ENCODE measurements at regions not wholly inside any gene's neighbourhood (a gene's known extent, or its start where the extent isn't known, plus 50 kb on each side); places are given as distances from the start of the nearest gene placed in this dataset.

DNA sequence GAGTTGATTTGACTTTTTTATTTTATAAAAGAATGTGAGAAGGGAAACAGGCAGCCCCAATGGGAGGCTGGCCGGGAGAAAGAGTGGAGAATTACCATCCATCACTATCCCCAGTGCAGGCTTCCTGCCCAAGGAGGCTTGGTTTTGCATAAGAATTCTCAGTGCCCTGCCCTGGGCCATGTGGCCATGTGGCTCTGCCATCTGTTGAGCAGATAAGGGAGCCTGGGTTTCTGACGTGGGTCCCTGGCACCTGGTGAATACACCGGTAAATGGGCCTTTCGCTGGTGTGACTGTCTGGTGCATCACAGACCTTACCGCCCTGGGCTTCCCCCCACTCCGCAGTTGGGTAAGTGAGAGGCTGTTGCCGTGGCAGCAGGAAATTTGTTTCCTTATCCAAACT is 54.5 kb upstream of the TMEM163 start:
- no peak overlapping the region for H4K91ac ChIP-seq (ENCODE audit: insufficient read depth, low read depth, low read length)
- dilution Hi-C loops (cut with HindIII; ENCODE audit: low sequenced_read_pairs, unreplicated experiment), result no loop called here
- H3K4ac ChIP-seq (ENCODE audit: low read depth, low read length), result no peak overlapping the region
- ChIA-PET POLR2A (ENCODE audit: unreplicated experiment) (no interaction called here), CTCF (no interaction called here)
- in situ Hi-C loops (cut with MboI; ENCODE audit: low sequenced_read_pairs), result no loop called here
- ATAC-seq (ENCODE audit: low read depth) (no peak), DNase-seq (no peak)
- no peak overlapping the region for H3K14ac ChIP-seq (replicated peaks; ENCODE audit: low read depth, low read length)
- TF ChIP-seq, protein P1, sequence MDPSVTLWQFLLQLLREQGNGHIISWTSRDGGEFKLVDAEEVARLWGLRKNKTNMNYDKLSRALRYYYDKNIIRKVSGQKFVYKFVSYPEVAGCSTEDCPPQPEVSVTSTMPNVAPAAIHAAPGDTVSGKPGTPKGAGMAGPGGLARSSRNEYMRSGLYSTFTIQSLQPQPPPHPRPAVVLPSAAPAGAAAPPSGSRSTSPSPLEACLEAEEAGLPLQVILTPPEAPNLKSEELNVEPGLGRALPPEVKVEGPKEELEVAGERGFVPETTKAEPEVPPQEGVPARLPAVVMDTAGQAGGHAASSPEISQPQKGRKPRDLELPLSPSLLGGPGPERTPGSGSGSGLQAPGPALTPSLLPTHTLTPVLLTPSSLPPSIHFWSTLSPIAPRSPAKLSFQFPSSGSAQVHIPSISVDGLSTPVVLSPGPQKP (IDR thresholded peaks at IDR 0.05; ENCODE audit: borderline replicate concordance, low read depth, low read length), result no peak
- TF ChIP-seq CEBPB (IDR thresholded peaks at IDR 0.05; ENCODE audit: low read depth, low read length) (no peak), MAFK (IDR thresholded peaks at IDR 0.05; ENCODE audit: low read depth, low read length) (no peak), POLR2A (IDR thresholded peaks at IDR 0.05; ENCODE audit: low read depth, low read length) (no peak), SMC3 (IDR thresholded peaks at IDR 0.05; ENCODE audit: low read depth, low read length) (no peak)
- TF ChIP-seq, protein P2, sequence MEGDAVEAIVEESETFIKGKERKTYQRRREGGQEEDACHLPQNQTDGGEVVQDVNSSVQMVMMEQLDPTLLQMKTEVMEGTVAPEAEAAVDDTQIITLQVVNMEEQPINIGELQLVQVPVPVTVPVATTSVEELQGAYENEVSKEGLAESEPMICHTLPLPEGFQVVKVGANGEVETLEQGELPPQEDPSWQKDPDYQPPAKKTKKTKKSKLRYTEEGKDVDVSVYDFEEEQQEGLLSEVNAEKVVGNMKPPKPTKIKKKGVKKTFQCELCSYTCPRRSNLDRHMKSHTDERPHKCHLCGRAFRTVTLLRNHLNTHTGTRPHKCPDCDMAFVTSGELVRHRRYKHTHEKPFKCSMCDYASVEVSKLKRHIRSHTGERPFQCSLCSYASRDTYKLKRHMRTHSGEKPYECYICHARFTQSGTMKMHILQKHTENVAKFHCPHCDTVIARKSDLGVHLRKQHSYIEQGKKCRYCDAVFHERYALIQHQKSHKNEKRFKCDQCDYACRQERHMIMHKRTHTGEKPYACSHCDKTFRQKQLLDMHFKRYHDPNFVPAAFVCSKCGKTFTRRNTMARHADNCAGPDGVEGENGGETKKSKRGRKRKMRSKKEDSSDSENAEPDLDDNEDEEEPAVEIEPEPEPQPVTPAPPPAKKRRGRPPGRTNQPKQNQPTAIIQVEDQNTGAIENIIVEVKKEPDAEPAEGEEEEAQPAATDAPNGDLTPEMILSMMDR (conservative IDR thresholded peaks at IDR 0.05; ENCODE audit: low read depth, low read length), result no peak
- TF ChIP-seq, protein P3, sequence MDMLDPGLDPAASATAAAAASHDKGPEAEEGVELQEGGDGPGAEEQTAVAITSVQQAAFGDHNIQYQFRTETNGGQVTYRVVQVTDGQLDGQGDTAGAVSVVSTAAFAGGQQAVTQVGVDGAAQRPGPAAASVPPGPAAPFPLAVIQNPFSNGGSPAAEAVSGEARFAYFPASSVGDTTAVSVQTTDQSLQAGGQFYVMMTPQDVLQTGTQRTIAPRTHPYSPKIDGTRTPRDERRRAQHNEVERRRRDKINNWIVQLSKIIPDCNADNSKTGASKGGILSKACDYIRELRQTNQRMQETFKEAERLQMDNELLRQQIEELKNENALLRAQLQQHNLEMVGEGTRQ (IDR thresholded peaks at IDR 0.05; ENCODE audit: low read depth, low read length), result no peak
- H4K8ac ChIP-seq (ENCODE audit: low read depth in 2 of 2, low read length in 2 of 2), result no peak overlapping the region
- H3K4me3 ChIP-seq (ENCODE audit: insufficient read depth, low read depth, low read length), result no peak overlapping the region
- H3K56ac ChIP-seq (ENCODE audit: extremely low read depth, insufficient read depth, low read length), result no peak overlapping the region
- H3K9me1 ChIP-seq (ENCODE audit: insufficient read depth, low read length), result no peaks in the 10 kb centered on the region
- H3K9me3 ChIP-seq (ENCODE audit: control insufficient read depth, insufficient read depth, low read length), result no peaks in the 10 kb centered on the region
- H3K27ac ChIP-seq (ENCODE audit: insufficient read depth, low read length), result no peak overlapping the region
- no peaks in the 10 kb centered on the region for H3K27me3 ChIP-seq (ENCODE audit: control insufficient read depth, insufficient read depth, low read length)
- no peak overlapping the region for H2AK9ac ChIP-seq (replicated peaks; ENCODE audit: low read depth, low read length, poor library complexity)
- no TSS peak for BruUV-seq (replicated peaks)
- no peak overlapping the region for H4K5ac ChIP-seq (ENCODE audit: low read depth, low read length)
- H4K20me1 ChIP-seq (ENCODE audit: insufficient read depth, low read length), result no peaks in the 10 kb centered on the region
- no peak overlapping the region for H3K9ac ChIP-seq (ENCODE audit: low read depth, low read length)
- H3K23ac ChIP-seq (ENCODE audit: low read depth, low read length), result no peak overlapping the region
- intact Hi-C loops (cut with micrococcal nuclease), result no loop called here
- no peak overlapping the region for H2BK20ac ChIP-seq (ENCODE audit: low read depth, low read length)
- no peak overlapping the region for H2BK120ac ChIP-seq (ENCODE audit: low read depth, low read length)
- WGBS, 2 experiments (ENCODE audit: extremely low coverage in 2 of 2, insufficient read length in 1 of 2), result no CpG with 5 or more reads among the region's 7 CpGs
- H3K79me1 ChIP-seq (ENCODE audit: low read depth in 1 of 2, low read length in 2 of 2), result no peaks in the 10 kb centered on the region
- no peaks in the 10 kb centered on the region for H3K36me3 ChIP-seq (ENCODE audit: control insufficient read depth, insufficient read depth, low read length)
- no peak overlapping the region for H3K4me2 ChIP-seq (ENCODE audit: low read depth, low read length)
- H2BK15ac ChIP-seq (ENCODE audit: low read depth, low read length), result no peak overlapping the region
- no peak overlapping the region for H2AK5ac ChIP-seq (ENCODE audit: low read depth, low read length)
- peak overlapping the region; percentile 28 for H2AFZ ChIP-seq (replicated peaks; ENCODE audit: low read length, poor library complexity)
- H2BK5ac ChIP-seq (ENCODE audit: low read depth, low read length, poor library complexity, severe bottlenecking), result no peak overlapping the region
- no peak overlapping the region for H3K18ac ChIP-seq (ENCODE audit: low read depth, low read length)
- no peaks in the 10 kb centered on the region for H3K4me1 ChIP-seq (ENCODE audit: control insufficient read depth, insufficient read depth, low read length)
